ENCODE measurements at regions not wholly inside any gene's neighbourhood (a gene's known extent, or its start where the extent isn't known, plus 50 kb on each side); places are given as distances from the start of the nearest gene placed in this dataset.

DNA sequence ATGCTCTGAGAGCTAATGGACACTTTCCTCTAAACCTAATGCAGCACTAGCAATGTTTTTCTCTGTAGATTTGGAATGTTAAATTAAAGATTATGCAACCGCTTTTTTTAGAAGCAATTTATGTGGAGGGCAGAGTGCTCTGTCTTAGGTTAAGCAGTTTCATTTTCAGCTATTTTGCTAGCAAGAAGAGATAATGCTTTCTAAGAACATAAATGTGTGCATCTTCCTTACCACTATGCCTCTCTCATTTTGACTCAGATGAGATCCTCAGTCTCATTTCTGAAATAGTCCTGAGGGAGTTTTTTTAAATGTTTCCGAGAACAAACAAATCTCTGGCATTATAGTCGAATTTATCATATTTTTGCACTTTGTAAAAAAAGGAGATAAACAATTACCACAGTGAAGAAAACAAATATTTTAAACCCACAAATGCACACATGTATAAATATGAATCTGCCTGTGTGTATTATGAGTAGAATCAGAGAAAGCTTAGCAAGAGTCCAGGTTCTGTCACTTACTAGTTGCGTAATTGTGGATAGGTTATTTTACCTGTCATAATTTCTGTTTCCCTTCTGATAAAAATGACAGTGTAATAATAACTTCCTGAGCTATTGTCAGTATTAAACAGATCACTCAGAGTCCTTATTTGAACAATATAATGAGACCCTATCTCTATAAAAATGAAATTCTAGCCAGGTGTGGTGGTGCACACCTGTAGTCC lies 207.7 kb upstream of the CRIM1 start:
- no peaks in the 10 kb centered on the region for H3K36me3 ChIP-seq
- H3K4me3 ChIP-seq = no peak overlapping the region
- no peaks in the 10 kb centered on the region for H3K27me3 ChIP-seq (replicated peaks; ENCODE audit: insufficient read depth)
- ATAC-seq (ENCODE audit: insufficient number of reproducible peaks, low FRiP score, low read depth) (no peak), DNase-seq (ENCODE audit: low spot score) (no peak)
- no peaks in the 10 kb centered on the region for H3K4me1 ChIP-seq (ENCODE audit: control insufficient read depth in 1 of 2, low read depth in 2 of 2)
- H3K9me3 ChIP-seq = no peaks in the 10 kb centered on the region
- no peak overlapping the region for H3K27ac ChIP-seq
- TF ChIP-seq, protein P1, sequence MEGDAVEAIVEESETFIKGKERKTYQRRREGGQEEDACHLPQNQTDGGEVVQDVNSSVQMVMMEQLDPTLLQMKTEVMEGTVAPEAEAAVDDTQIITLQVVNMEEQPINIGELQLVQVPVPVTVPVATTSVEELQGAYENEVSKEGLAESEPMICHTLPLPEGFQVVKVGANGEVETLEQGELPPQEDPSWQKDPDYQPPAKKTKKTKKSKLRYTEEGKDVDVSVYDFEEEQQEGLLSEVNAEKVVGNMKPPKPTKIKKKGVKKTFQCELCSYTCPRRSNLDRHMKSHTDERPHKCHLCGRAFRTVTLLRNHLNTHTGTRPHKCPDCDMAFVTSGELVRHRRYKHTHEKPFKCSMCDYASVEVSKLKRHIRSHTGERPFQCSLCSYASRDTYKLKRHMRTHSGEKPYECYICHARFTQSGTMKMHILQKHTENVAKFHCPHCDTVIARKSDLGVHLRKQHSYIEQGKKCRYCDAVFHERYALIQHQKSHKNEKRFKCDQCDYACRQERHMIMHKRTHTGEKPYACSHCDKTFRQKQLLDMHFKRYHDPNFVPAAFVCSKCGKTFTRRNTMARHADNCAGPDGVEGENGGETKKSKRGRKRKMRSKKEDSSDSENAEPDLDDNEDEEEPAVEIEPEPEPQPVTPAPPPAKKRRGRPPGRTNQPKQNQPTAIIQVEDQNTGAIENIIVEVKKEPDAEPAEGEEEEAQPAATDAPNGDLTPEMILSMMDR (IDR thresholded peaks at IDR 0.05) = no peak

DNA sequence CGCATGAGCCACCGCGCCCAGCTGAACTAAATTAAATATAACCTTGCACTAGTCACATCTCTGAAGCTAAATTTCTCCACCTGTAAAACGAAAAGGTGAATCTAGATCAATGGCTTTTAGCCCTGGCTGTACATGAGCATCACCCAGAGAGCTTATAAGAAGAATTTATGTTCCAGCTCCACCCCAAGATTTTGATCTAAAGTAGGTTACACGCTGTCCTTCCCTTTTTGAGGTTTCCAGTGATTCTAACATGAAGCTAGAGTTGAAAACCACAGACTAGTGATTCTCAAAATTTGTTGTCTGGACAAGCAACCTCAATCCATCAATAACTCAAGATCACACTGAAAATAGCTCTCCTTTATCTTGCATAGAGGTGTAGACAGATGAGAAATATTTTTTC lies 208.8 kb upstream of the CRIM1 start:
- TF ChIP-seq, protein P1 (IDR thresholded peaks at IDR 0.05) = no peak
- no peak overlapping the region for H3K27ac ChIP-seq
- ATAC-seq (ENCODE audit: insufficient number of reproducible peaks, low FRiP score, low read depth) (no peak), DNase-seq (ENCODE audit: low spot score) (no peak)
- H3K36me3 ChIP-seq = no peaks in the 10 kb centered on the region
- H3K9me3 ChIP-seq = no peaks in the 10 kb centered on the region
- no peaks in the 10 kb centered on the region for H3K27me3 ChIP-seq (replicated peaks; ENCODE audit: insufficient read depth)
- no peaks in the 10 kb centered on the region for H3K4me1 ChIP-seq (ENCODE audit: control insufficient read depth in 1 of 2, low read depth in 2 of 2)
- H3K4me3 ChIP-seq = no peak overlapping the region

DNA sequence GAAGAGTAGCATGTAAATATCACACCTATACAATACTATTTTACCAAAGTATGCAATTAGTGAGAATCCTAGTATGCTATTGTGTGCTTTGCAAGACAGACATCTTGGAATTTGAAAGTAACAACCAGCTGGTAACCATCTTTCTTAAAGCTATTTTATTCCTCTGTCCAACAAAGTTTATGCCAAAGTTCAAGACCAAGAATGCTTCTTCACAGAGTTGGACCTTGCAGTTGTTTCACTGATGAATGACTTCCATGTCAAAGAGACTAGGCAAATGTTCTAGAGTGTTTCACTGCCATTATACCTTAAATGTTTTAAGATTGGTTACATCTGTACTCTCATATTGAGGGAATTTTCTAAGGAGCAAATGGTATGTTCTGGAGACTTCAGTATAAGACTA lies 215.2 kb upstream of the CRIM1 start:
- H3K27me3 ChIP-seq (replicated peaks; ENCODE audit: insufficient read depth) = no peaks in the 10 kb centered on the region
- DNase-seq (ENCODE audit: low spot score) = no peak
- no peak overlapping the region for H3K27ac ChIP-seq
- no peaks in the 10 kb centered on the region for H3K36me3 ChIP-seq
- H3K4me1 ChIP-seq (ENCODE audit: control insufficient read depth in 1 of 2, low read depth in 2 of 2) = no peaks in the 10 kb centered on the region
- no peak overlapping the region for H3K4me3 ChIP-seq
- H3K9me3 ChIP-seq = no peaks in the 10 kb centered on the region
- TF ChIP-seq, protein P1 (IDR thresholded peaks at IDR 0.05) = no peak
- no peak for ATAC-seq (ENCODE audit: insufficient number of reproducible peaks, low FRiP score, low read depth)

DNA sequence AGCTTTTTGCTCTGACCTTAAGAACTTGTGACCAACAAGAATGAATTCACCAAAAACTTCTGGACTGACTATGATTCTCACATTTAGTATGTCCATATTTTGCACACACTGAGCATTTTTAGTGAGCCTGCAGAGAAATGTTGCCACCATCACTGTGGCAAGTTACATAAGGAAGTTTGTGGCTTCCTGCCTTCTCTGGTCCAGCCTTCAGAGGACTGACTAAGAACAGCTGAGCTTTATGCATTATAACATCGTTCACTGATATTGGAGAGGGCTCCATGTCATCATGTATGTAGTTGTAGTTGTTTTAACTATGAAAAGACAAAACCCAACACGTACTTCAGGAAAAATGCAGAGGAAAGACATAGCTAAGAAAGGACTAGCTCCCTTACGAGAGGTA lies 218.0 kb upstream of the CRIM1 start:
- no peak for ATAC-seq (ENCODE audit: insufficient number of reproducible peaks, low FRiP score, low read depth)
- TF ChIP-seq, protein P1 (IDR thresholded peaks at IDR 0.05) = no peak
- Histone ChIP-seq H3K36me3 (no peaks in the 10 kb centered on the region), H3K4me1 (ENCODE audit: control insufficient read depth in 1 of 2, low read depth in 2 of 2) (no peaks in the 10 kb centered on the region), H3K9me3 (no peaks in the 10 kb centered on the region), H3K27me3 (replicated peaks; ENCODE audit: insufficient read depth) (no peaks in the 10 kb centered on the region), H3K27ac (no peak overlapping the region), H3K4me3 (no peak overlapping the region)
- DNase-seq (ENCODE audit: low spot score) = no peak

DNA sequence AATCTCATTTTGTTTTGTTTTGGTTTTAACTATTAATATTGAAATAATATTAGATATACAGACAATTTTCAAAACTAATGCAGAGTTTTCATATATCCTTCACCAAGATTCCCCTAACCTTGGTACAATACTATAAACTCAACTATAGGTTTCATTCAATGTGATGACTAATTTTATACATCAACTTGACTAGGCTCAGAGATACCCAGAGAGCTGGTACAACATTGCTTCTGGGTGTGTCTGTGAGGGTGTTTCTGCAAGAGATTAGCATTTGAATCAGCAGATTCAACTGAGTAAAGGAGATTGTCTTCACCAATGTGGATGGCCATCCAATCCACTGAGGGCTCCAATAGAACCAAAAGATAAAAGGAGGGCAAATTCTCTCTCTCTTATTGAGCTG lies 221.3 kb upstream of the CRIM1 start:
- Histone ChIP-seq H3K4me3 (no peak overlapping the region), H3K27me3 (replicated peaks; ENCODE audit: insufficient read depth) (no peaks in the 10 kb centered on the region), H3K27ac (no peak overlapping the region), H3K36me3 (no peaks in the 10 kb centered on the region), H3K9me3 (no peaks in the 10 kb centered on the region), H3K4me1 (ENCODE audit: control insufficient read depth in 1 of 2, low read depth in 2 of 2) (no peaks in the 10 kb centered on the region)
- no peak for DNase-seq (ENCODE audit: low spot score)
- no peak for ATAC-seq (ENCODE audit: insufficient number of reproducible peaks, low FRiP score, low read depth)
- TF ChIP-seq, protein P1 (IDR thresholded peaks at IDR 0.05) = no peak
